SU-DHL-6 (cell line): ENCODE measurements at regions not wholly inside any gene's neighbourhood (a gene's known extent, or its start where the extent isn't known, plus 50 kb on each side); places are given as distances from the start of the nearest gene placed in this dataset.

Experiments
- H2AFZ ChIP-seq: fragments of 200-600 bp; sonication (generic); 2 replicates; pipeline ENCODE4 v1.6.1; 2014; ENCODE audit warnings: low read depth, mild to moderate bottlenecking, moderate library complexity, mixed read lengths, antibody characterized with exemption, low read length; ENCODE audit not compliant: severe bottlenecking
- H3F3A ChIP-seq: fragments of 200-600 bp; shearing (Covaris generic); 2 replicates; pipeline ENCODE4 v1.6.0; 2016; ENCODE audit warnings: antibody characterized with exemption, mild to moderate bottlenecking; ENCODE audit not compliant: insufficient read depth
- H3K27ac ChIP-seq: fragments of 200-600 bp; sonication (generic); 2 replicates; pipeline ENCODE4 v1.5.1; 2016; ENCODE audit warnings: low read depth, mild to moderate bottlenecking, low read length, moderate library complexity, mixed read lengths
- H3K27me3 ChIP-seq: fragments of 200-600 bp; sonication (generic), shearing (Covaris generic); 2 replicates; pipeline ENCODE4 v1.6.0; 2014; ENCODE audit warnings: mild to moderate bottlenecking, low read length
- H3K36me3 ChIP-seq: fragments of 200-600 bp; sonication (generic); 2 replicates; pipeline ENCODE4 v1.6.1; 2014; ENCODE audit warnings: mild to moderate bottlenecking, low read length, mixed read lengths
- H3K4me2 ChIP-seq: fragments of 300-600, 200-600 bp; shearing (Covaris generic), sonication (generic); 2 replicates; pipeline ENCODE4 v1.6.0; 2014; ENCODE audit warnings: low read length, low read depth, mild to moderate bottlenecking; ENCODE audit not compliant: poor library complexity, severe bottlenecking
- H3K4me3 ChIP-seq: fragments of 200-600 bp; sonication (generic); 2 replicates; pipeline ENCODE4 v1.5.1; 2014; ENCODE audit warnings: antibody characterized with exemption, low read length, mild to moderate bottlenecking, mixed read lengths; ENCODE audit not compliant: insufficient read depth, poor library complexity, severe bottlenecking
- H3K79me2 ChIP-seq: fragments of 200-600 bp; sonication (generic); 2 replicates; pipeline ENCODE4 v1.6.1; 2014; ENCODE audit warnings: mild to moderate bottlenecking, low read length, moderate library complexity; ENCODE audit not compliant: insufficient read depth
- H3K9ac ChIP-seq: fragments of 200-600 bp; sonication (generic); 2 replicates; pipeline ENCODE4 v1.7.0; 2014; ENCODE audit warnings: mild to moderate bottlenecking, low read length
- H3K9me2 ChIP-seq: fragments of 200-600 bp; sonication (generic); replicated peaks from 2 replicates; pipeline ENCODE4 v1.6.1; 2014; ENCODE audit warnings: low read length; ENCODE audit not compliant: insufficient read depth
- H3K9me3 ChIP-seq: fragments of 200-600 bp; sonication (generic); 2 replicates; pipeline ENCODE4 v1.6.1; 2014; ENCODE audit warnings: low read length, mixed read lengths; ENCODE audit not compliant: insufficient read depth
- H4K20me1 ChIP-seq: fragments of 200-600 bp; sonication (generic); 2 replicates; pipeline ENCODE4 v1.6.1; 2014; ENCODE audit warnings: low read depth, mild to moderate bottlenecking, antibody characterized with exemption, low read length, moderate library complexity, mixed read lengths
- CTCF ChIP-seq: fragments of 200-600 bp; sonication (generic); IDR thresholded peaks from one replicate; pipeline ENCODE4 v1.5.1; 2017; ENCODE audit warnings: antibody characterized with exemption, mild to moderate bottlenecking, low read length, moderate library complexity; ENCODE audit not compliant: insufficient read depth, poor library complexity, severe bottlenecking
- EZH2phosphoT487 ChIP-seq: fragments of 200-600 bp; sonication (generic), shearing (Covaris generic); conservative IDR thresholded peaks from 2 replicates; pipeline ENCODE4 v1.6.1; 2018; ENCODE audit warnings: mild to moderate bottlenecking, antibody characterized with exemption, low read length, moderate library complexity, mixed read lengths

- Histone ChIP-seq H3K4me2 (no peak overlapping the region), H3K27ac (no peak overlapping the region)
Observed at GRCh38 chr6:121810158-121811032, 374.9 kb downstream of the GJA1 start.

GRCh38 chr6:121811106-121811505, 375.7 kb downstream of the GJA1 start:
- Histone ChIP-seq H3K27ac (no peak overlapping the region), H3K4me2 (no peak overlapping the region), H3K9me2 (no peaks in the 10 kb centered on the region), H4K20me1 (no peaks in the 10 kb centered on the region), H3K9me3 (no peaks in the 10 kb centered on the region), H3K9ac (no peak overlapping the region), H3F3A (no peaks in the 10 kb centered on the region), H3K4me3 (no peak overlapping the region), H3K36me3 (no peaks in the 10 kb centered on the region), H3K27me3 (no peaks in the 10 kb centered on the region), H2AFZ (no peak overlapping the region), H3K79me2 (no peaks in the 10 kb centered on the region)
- TF ChIP-seq EZH2phosphoT487 (no peak), CTCF (no peak)

More at GRCh38 chr6:121810158-121811032, 374.9 kb downstream of the GJA1 start:
- no peaks in the 10 kb centered on the region for H3K9me2 ChIP-seq
- no peaks in the 10 kb centered on the region for H3K36me3 ChIP-seq
- H3K4me3 ChIP-seq = no peak overlapping the region
- H3K9ac ChIP-seq = no peak overlapping the region
- H2AFZ ChIP-seq = no peak overlapping the region
- no peaks in the 10 kb centered on the region for H3K9me3 ChIP-seq
- no peaks in the 10 kb centered on the region for H3K27me3 ChIP-seq
- TF ChIP-seq CTCF (no peak), EZH2phosphoT487 (no peak)
- H4K20me1 ChIP-seq = no peaks in the 10 kb centered on the region
- no peaks in the 10 kb centered on the region for H3F3A ChIP-seq
- no peaks in the 10 kb centered on the region for H3K79me2 ChIP-seq

GRCh38 chr6:121816361-121816760, 380.9 kb downstream of the GJA1 start:
- H3K36me3 ChIP-seq = no peaks in the 10 kb centered on the region
- H4K20me1 ChIP-seq = no peaks in the 10 kb centered on the region
- no peak overlapping the region for H3K9ac ChIP-seq
- H3K4me2 ChIP-seq = no peak overlapping the region
- H2AFZ ChIP-seq = no peak overlapping the region
- no peak overlapping the region for H3K4me3 ChIP-seq
- no peaks in the 10 kb centered on the region for H3F3A ChIP-seq
- no peaks in the 10 kb centered on the region for H3K79me2 ChIP-seq
- H3K27me3 ChIP-seq = no peaks in the 10 kb centered on the region
- no peak for TF ChIP-seq CTCF
- no peak for TF ChIP-seq EZH2phosphoT487
- H3K27ac ChIP-seq = no peak overlapping the region
- H3K9me3 ChIP-seq = peaks cover 8% of the 10 kb centered on the region; the same call in 1 of the 2 replicates
- H3K9me2 ChIP-seq = no peaks in the 10 kb centered on the region
